ENCODE measurements at regions not wholly inside any gene's neighbourhood (a gene's known extent, or its start where the extent isn't known, plus 50 kb on each side); places are given as distances from the start of the nearest gene placed in this dataset.

DNA sequence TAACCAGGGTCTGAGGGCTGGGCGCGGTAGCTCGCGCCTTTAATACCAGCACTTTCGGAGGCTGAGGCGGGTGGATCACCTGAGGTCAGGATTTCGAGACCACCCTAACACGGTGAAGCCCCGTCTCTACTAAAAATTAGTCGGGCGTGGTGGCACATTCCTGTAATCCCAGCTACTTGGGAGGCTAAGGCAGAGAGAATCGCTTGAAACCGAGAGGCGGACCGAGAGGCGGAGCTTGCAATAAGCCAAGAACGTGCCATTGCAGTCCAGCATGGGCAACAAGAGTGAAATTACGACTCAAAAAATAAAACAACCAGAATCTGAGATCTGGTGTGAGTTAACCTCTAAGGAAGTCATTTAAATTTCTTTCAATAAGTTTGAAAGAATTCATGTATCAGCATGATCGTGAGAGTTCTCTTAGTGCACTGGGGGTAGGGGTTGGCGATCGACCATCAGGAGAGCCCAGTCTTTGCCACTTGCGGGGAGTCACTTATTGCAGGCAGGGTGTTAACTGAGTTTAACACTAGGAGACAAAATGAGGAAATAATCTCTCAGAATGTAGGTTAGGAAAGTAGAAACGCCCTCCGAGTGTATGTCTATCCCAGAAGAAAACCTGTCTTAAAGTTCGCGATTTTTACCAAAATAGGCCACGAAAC is 206.5 kb upstream of the ZNF184 start:
- no TSS peak for BruUV-seq (replicated peaks)
- Histone ChIP-seq H3K36me3 (replicated peaks in 1 of 2; ENCODE audit: control insufficient read depth in 1 of 2, insufficient read depth in 2 of 2, low read length in 2 of 2) (no peaks in the 10 kb centered on the region), H3K27me3 (ENCODE audit: control insufficient read depth in 1 of 2, insufficient read depth in 2 of 2, low read length in 2 of 2) (no peaks in the 10 kb centered on the region), H3K4me3 (replicated peaks in 1 of 3; ENCODE audit: insufficient read depth in 1 of 3, low read depth in 2 of 3, low read length in 3 of 3) (no peak overlapping the region), H2AFZ (ENCODE audit: low read length) (no peak overlapping the region), H3K27ac (ENCODE audit: extremely low read length, insufficient read depth, low read length) (no peak overlapping the region), H3K79me2 (ENCODE audit: insufficient read depth, low read length) (no peaks in the 10 kb centered on the region), H3K9me3 (ENCODE audit: low read length) (no peaks in the 10 kb centered on the region), H4K20me1 (ENCODE audit: insufficient read depth, low read length) (no peaks in the 10 kb centered on the region), H3K9ac (ENCODE audit: insufficient read depth, low read depth, low read length) (no peak overlapping the region), H3K4me1 (ENCODE audit: insufficient read depth, low read length) (peaks cover 37% of the 10 kb centered on the region), H3K4me2 (ENCODE audit: low read depth, low read length) (no peak overlapping the region)
- FAIRE-seq (no peak), ATAC-seq (no peak), DNase-seq (ENCODE audit: low spot score) (no peak)
- POLR2A ChIA-PET, result no interaction called here
- intact Hi-C loops (cut with micrococcal nuclease; ENCODE audit: unreplicated experiment) (no loop called here), in situ Hi-C loops (cut with HindIII; ENCODE audit: extremely low pct_ligation_motif_present, low pct_unique_long_range_greater_than_20kb) (no loop called here)
- WGBS (ENCODE audit: low lambda C conversion rate), result 76% methylated on average over 27 of the region's 27 CpGs
- TF ChIP-seq CEBPG (CRISPR knock-in tag; IDR thresholded peaks at IDR 0.05), result no peak
- CTCF ChIA-PET (ENCODE audit: low intra/inter-chr PET ratio, low total read pairs), result no interaction called here

GRCh38 chr6:27678469-27678868 is 205.6 kb upstream of the ZNF184 start:
- Histone ChIP-seq H3K36me3 (replicated peaks in 1 of 2; ENCODE audit: control insufficient read depth in 1 of 2, insufficient read depth in 2 of 2, low read length in 2 of 2) (no peaks in the 10 kb centered on the region), H3K27me3 (ENCODE audit: control insufficient read depth in 1 of 2, insufficient read depth in 2 of 2, low read length in 2 of 2) (no peaks in the 10 kb centered on the region), H3K9ac (ENCODE audit: insufficient read depth, low read depth, low read length) (no peak overlapping the region), H3K79me2 (ENCODE audit: insufficient read depth, low read length) (no peaks in the 10 kb centered on the region), H3K27ac (ENCODE audit: extremely low read length, insufficient read depth, low read length) (no peak overlapping the region), H4K20me1 (ENCODE audit: insufficient read depth, low read length) (no peaks in the 10 kb centered on the region), H3K4me2 (ENCODE audit: low read depth, low read length) (peak overlapping the region; percentile 18; the same call in 1 of the 2 replicates), H2AFZ (ENCODE audit: low read length) (no peak overlapping the region), H3K9me3 (ENCODE audit: low read length) (no peaks in the 10 kb centered on the region), H3K4me3 (replicated peaks in 1 of 3; ENCODE audit: insufficient read depth in 1 of 3, low read depth in 2 of 3, low read length in 3 of 3) (no peak overlapping the region), H3K4me1 (ENCODE audit: insufficient read depth, low read length) (peaks cover 28% of the 10 kb centered on the region)
- WGBS (ENCODE audit: low lambda C conversion rate), result 10% methylated on average over 5 of the region's 5 CpGs
- ATAC-seq (no peak; the same call in 2 of the 3 replicates), FAIRE-seq (no peak), DNase-seq (ENCODE audit: low spot score) (no peak)
- TF ChIP-seq SRY (CRISPR knock-in tag; IDR thresholded peaks at IDR 0.05) (no peak), ZNF816 (CRISPR knock-in tag; IDR thresholded peaks at IDR 0.05; ENCODE audit: borderline replicate concordance) (no peak), GABPB1 (CRISPR knock-in tag; IDR thresholded peaks at IDR 0.05) (no peak), CEBPB (IDR thresholded peaks at IDR 0.05; ENCODE audit: borderline replicate concordance, low read depth, low read length) (no peak), ZNF446 (CRISPR knock-in tag; IDR thresholded peaks at IDR 0.05) (no peak)
- intact Hi-C loops (cut with micrococcal nuclease; ENCODE audit: unreplicated experiment), result no loop called here
- in situ Hi-C loops (cut with HindIII; ENCODE audit: extremely low pct_ligation_motif_present, low pct_unique_long_range_greater_than_20kb), result no loop called here
- CTCF ChIA-PET (ENCODE audit: low intra/inter-chr PET ratio, low total read pairs), result no interaction called here
- POLR2A ChIA-PET, result no interaction called here
- no TSS peak for BruUV-seq (replicated peaks)

Measured in HepG2 (cell line).